ENCODE measurements at regions not wholly inside any gene's neighbourhood (a gene's known extent, or its start where the extent isn't known, plus 50 kb on each side); places are given as distances from the start of the nearest gene placed in this dataset.
"Not testable (repeated sequence)": the region's sequence is repeated elsewhere in the genome, so short reads cannot be mapped to it uniquely, and the experiment has no call there.

DNA sequence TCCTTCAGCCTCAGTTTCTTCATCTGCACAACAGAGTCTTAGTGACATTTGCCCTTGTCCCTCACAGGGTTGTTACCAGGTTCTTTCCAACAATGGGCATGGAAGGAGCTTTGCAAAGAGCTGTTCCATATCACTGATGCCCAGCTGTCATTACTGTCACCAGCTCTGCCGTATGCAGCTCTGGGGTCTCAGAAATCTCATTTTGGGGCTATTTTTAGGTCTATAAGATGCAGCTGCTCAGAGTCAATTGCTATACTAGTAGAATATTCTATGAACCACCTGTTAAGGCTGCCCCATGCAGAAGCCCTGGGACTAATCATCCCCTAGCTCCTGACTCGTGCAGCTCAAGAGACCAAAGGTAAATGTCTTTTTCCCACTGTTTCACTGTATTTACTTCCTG is 105.1 kb upstream of the TNPO1 start:
- TF ChIP-seq, protein P1, sequence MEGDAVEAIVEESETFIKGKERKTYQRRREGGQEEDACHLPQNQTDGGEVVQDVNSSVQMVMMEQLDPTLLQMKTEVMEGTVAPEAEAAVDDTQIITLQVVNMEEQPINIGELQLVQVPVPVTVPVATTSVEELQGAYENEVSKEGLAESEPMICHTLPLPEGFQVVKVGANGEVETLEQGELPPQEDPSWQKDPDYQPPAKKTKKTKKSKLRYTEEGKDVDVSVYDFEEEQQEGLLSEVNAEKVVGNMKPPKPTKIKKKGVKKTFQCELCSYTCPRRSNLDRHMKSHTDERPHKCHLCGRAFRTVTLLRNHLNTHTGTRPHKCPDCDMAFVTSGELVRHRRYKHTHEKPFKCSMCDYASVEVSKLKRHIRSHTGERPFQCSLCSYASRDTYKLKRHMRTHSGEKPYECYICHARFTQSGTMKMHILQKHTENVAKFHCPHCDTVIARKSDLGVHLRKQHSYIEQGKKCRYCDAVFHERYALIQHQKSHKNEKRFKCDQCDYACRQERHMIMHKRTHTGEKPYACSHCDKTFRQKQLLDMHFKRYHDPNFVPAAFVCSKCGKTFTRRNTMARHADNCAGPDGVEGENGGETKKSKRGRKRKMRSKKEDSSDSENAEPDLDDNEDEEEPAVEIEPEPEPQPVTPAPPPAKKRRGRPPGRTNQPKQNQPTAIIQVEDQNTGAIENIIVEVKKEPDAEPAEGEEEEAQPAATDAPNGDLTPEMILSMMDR (IDR thresholded peaks at IDR 0.05): no peak
- Histone ChIP-seq H3K9me3 (no peaks in the 10 kb centered on the region), H3K4me3 (no peak overlapping the region), H3K4me1 (no peaks in the 10 kb centered on the region), H3K27me3 (peaks cover 0 to 3% of the 10 kb centered on the region in 2 donors), H3K27ac (no peak overlapping the region), H3K36me3 (no peaks in the 10 kb centered on the region)
- DNase-seq: no peak
- intact Hi-C loops (cut with DNase I; ENCODE audit: low total_unique reads): no loop called here

DNA sequence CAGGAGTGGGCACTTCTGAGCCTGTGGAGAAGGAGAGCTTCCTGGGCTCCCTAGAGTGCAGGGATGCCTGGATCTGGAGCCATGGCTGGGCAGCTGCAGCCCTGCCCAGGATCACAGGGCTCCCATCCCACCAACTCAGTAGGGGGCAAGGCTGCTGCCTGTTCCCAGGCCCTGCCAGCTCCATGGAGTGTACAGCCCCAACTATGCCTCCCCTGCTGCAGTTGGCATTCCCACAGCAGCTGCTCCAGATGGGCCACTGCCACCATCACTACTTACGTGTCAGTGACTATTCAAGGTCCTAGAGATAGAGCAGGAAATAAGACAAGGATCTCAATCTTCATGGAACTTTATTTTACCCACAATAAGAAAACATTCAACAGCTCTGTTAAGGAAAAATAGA is 107.1 kb upstream of the TNPO1 start:
- H3K27me3 ChIP-seq: peaks cover 0 to 3% of the 10 kb centered on the region in 2 donors
- intact Hi-C loops (cut with DNase I; ENCODE audit: low total_unique reads): no loop called here
- no peaks in the 10 kb centered on the region for H3K4me1 ChIP-seq
- no peak overlapping the region for H3K27ac ChIP-seq
- H3K4me3 ChIP-seq: no peak overlapping the region
- no peaks in the 10 kb centered on the region for H3K36me3 ChIP-seq
- no peaks in the 10 kb centered on the region for H3K9me3 ChIP-seq
- TF ChIP-seq, protein P1 (IDR thresholded peaks at IDR 0.05): no peak
- DNase-seq: no peak

DNA sequence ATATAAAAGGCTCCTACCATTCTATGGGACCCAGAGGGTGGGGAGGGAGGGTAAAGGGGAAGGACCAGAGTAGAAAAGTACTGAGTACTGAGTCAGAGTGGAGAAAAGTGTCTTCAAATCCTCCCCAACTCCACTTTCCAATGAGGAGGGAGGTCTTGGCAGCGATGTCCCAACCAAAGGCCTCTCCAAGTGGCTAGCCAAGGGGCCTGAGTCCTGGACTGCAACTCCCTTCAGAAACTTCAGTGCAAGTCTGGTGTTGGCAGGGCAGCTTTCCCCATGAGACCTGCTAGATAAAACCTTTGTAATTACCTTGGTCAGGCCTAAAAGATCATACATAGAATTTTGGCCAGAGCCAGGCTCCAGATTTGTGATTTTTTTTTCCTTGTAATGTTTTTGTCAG is 111.3 kb upstream of the TNPO1 start:
- Histone ChIP-seq H3K27me3 (peaks cover 0 to 3% of the 10 kb centered on the region in 2 donors), H3K4me3 (no peak overlapping the region), H3K9me3 (no peaks in the 10 kb centered on the region), H3K36me3 (no peaks in the 10 kb centered on the region), H3K4me1 (no peaks in the 10 kb centered on the region), H3K27ac (no peak overlapping the region)
- intact Hi-C loops (cut with DNase I; ENCODE audit: low total_unique reads): no loop called here
- no peak for DNase-seq
- TF ChIP-seq, protein P1 (IDR thresholded peaks at IDR 0.05): no peak

DNA sequence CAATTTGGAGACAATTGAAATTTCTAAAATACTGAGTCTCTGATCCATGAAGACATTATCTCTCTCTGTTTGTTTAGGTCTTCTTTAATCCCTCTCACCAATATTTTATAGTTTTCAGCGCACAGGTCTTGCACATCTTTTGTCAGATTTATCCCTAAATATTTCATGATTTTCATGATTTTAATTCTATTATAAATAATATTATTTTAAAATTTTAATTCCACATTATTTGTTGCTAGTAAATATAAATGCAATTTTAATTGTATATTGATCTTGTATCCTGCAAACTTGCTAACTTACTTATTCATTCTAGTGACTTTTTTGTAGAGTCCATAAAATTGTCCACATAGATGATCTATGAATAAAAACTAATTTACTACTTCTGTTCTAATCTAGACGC is 112.6 kb upstream of the TNPO1 start:
- Histone ChIP-seq H3K36me3 (no peaks in the 10 kb centered on the region), H3K4me3 (no peak overlapping the region), H3K4me1 (no peaks in the 10 kb centered on the region), H3K9me3 (no peaks in the 10 kb centered on the region), H3K27ac (no peak overlapping the region), H3K27me3 (peaks cover 0 to 3% of the 10 kb centered on the region in 2 donors)
- TF ChIP-seq, protein P1 (IDR thresholded peaks at IDR 0.05): no peak
- no peak for DNase-seq
- intact Hi-C loops (cut with DNase I; ENCODE audit: low total_unique reads): no loop called here

DNA sequence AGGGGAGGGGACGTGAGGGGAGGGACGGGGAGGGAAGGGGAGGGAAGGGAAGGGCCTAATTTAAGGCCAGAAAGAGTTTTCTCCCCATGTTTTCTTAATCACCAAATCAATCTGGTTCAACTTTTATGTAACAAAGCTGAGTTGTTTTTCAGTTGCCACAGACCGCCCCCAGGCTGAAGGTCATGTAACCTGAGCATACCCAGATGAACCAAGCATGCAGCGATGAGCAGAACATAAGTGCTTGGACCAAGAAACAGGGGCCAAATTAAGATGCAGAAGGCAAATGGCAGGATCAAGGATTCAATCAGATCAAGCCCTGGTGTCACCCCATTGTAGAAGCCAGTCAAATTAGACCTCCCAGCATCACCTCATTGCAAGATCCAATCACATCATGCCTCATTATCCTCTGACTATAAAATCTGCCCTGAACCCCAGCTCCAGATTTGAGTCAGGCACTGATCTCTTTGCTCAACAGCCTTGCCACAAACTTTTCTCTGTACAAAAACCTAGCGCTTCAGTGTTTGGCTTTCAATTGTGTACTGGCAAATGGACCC is 113.5 kb upstream of the TNPO1 start:
- Histone ChIP-seq H3K4me3 (no peak overlapping the region), H3K27ac (no peak overlapping the region), H3K9me3 (no peaks in the 10 kb centered on the region), H3K36me3 (no peaks in the 10 kb centered on the region), H3K27me3 (no peaks in the 10 kb centered on the region), H3K4me1 (no peaks in the 10 kb centered on the region)
- TF ChIP-seq, protein P1 (IDR thresholded peaks at IDR 0.05): no peak
- intact Hi-C loops (cut with DNase I; ENCODE audit: low total_unique reads): no loop called here
- DNase-seq: no peak

DNA sequence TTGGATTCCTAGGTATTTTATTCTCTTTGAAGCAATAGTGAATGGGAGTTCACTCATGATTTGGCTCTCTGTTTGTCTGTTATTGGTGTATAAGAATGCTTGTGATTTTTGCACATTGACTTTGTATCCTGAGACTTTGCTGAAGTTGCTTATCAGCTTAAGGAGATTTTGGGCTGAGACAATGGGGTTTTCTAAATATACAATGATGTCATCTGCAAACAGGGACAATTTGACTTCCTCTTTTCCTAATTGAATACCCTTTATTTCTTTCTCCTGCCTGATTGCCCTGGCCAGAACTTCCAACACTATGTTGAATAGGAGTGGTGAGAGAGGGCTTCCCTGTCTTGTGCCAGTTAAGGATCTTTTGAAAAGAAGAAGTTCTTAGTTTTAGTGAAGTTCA is 114.4 kb upstream of the TNPO1 start:
- H3K36me3 ChIP-seq; intact Hi-C loops (cut with DNase I; ENCODE audit: low total_unique reads); H3K27ac ChIP-seq; H3K4me3 ChIP-seq; DNase-seq; H3K27me3 ChIP-seq; H3K9me3 ChIP-seq; H3K4me1 ChIP-seq: not testable (repeated sequence)
